Colon (tissue), 2 donors: ENCODE measurements at regions not wholly inside any gene's neighbourhood (a gene's known extent, or its start where the extent isn't known, plus 50 kb on each side); places are given as distances from the start of the nearest gene placed in this dataset.
"Not testable (repeated sequence)": the region's sequence is repeated elsewhere in the genome, so short reads cannot be mapped to it uniquely, and the experiment has no call there.

Experiments used
- FAIRE-seq: peaks from 2 replicates; lab custom pipeline; 2012; peaks lifted over from hg19 to GRCh38; lab: Jason Lieb, UNC
- donor health status: control.
- donor health status: control.

DNA sequence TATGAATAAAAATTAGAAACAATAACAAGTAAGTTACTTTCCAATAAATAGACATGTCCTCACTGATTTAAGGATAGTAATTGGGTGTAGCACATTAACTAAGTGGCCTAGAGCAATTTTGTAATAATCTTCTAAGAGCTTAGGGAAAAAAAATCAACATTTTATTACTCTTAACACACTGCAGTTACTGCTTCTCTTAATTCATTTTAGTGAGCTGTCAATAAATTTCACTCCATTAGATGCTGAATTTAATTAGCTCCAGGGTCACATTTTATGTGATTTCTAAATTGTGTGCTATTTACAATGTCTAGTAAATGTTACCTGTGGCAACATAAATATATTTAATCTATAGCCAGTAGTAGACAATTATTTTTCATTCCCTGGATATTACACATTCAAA is 612.0 kb downstream of the C4orf33 start:
- FAIRE-seq = no peak

DNA sequence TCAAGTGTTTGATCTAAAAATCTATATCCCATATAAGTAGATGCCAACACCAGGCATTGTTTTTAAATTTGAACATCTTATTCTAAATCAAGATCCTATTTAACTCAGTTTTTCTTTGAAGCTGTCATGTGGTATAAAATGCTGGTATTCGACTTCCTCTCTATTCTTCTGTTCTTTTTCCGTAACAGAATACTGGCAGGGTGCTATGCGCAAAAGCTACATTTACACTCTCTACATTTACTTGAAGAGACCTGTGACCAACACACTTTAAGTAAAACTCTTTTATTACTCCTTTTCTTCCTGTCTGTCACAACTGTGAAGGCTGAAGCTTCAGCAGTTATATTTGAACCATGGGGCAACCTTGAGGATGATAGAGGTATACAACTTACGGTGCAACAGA is 612.8 kb downstream of the C4orf33 start:
- FAIRE-seq = no peak

DNA sequence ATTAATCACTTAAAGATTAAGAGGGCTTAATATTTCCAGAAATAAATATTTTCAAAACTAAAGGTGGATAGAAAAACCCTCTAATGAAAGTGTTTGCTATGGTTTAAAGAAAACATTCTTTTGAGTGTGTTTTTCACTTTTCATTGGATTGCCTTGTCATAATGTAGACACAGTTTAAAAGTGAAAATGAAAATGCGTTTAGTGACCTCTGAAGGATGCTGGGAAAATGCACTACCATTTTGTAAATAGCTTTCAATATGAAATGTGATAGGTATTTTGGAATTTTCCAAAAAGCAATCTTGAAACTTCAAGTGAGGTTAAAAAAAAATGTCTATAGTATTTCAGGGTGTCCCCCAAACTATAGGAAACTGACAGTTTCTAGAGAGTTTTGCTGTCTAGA is 642.2 kb downstream of the C4orf33 start:
- no peak for FAIRE-seq

DNA sequence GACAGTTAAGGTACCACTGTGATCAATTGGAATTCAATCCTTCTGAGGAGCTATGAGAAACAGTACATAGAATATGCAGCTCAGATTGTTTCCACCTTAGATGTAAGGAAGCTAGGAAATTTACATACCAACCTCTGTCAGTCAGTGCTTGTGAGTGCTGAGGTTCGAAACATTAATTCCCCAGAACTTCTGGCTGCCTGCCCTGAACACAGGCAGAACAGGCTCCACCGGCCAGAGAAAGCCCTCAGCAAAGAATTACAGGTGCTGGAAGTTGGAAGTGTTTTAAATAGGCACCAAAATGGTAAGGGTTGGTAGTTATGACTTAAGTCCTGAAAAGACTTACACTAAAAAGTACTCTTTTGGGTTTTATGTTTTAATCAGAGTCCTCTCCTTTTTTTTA is 651.8 kb downstream of the C4orf33 start:
- no peak for FAIRE-seq

DNA sequence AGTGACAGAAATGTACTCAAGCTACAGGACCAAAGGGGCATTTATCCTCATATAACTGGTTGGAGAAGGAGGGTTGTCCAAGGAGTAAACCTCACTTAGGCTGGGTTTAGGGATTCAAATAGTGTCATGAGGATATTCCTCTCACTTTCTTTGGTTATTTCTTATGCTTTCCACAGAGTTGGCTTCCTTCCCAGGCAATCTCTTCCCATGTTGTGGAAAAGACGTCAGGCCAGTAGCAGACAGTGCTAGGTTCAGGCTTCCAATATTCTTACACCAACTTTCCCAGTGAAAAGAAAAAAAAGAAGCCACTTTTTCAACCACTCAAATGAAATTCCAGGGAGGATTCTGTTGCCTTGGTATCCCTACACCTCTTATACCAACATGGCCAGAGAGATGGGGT is 653.0 kb downstream of the C4orf33 start:
- no peak for FAIRE-seq

DNA sequence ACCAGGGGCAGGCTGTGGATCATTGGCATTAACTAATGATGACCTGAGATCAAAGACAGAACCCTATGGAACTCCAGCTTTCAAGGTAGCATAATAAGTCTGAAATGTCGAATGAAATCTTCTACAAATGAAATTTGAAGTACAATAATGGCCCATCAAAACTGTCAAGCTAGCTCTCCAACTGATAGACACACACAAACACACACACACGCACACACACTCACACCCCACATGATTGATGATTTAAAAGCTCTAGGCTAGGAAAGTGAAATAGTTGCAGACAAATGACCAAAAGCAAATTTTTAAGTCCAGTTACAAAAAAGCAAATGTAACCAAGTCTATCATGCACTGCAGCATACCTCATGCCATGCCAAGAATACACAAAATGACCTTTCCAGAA is 655.7 kb downstream of the C4orf33 start:
- no peak for FAIRE-seq

DNA sequence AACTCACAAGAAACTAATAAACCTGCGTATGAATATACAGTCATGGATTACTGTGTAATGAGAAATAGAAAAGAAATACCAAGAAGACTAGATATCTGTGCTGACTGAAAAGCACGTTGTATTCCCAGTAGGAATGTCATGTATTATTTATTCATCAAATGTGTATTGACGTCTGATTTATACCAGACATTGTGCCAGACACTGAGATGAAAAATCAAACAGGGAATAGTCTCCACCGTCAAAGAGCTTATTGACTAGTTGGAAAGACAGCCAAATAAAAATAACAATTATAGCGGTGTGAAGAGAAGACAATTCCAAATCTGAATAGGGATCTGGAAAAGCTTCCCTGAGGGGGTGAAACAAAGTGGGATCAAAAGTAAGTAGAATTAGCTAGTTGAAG is 687.6 kb downstream of the C4orf33 start:
- no peak for FAIRE-seq

DNA sequence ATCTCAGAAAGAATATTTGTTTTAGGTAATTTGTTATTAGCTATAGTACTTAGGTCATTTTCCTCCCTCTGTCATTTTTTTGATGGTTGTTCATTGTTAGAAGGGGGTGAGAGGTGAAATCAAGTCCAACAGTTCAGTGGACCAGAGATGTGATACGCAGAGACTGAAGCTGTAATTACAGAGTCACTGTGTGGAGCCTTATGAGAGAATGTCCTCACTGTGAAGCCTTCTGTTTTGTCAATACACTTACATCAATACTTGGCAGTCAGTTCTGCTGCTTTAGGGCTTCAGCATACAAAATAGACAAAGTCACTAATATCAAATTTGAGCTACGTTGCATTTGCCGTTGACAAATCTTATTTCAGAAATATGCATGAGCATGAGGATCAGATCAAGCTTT is 692.5 kb downstream of the C4orf33 start:
- FAIRE-seq = no peak

DNA sequence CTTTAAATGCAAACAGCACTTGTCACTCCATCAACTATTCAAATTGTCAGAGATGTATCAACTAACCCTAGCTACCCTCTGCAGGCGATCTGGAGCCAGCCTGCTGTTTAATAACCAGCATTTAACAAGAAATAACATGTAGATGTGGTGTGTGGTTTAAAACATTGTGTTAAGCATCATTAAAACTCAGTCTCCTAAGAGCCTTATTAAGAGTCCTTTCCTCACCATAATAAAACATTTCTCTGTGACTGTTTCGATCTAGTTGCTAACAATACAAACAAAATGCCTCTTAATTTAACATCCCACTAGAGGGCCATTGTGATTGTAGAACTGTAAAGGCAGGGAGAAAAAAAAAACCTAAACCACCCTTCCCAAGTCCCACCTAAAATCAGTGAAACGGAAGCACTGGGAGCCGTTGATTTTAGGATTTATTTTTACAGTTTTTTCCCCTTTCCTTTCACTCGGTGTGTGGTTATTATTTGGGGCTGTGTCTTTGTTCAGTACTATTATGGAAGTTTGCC is 708.6 kb downstream of the C4orf33 start:
- no peak for FAIRE-seq

DNA sequence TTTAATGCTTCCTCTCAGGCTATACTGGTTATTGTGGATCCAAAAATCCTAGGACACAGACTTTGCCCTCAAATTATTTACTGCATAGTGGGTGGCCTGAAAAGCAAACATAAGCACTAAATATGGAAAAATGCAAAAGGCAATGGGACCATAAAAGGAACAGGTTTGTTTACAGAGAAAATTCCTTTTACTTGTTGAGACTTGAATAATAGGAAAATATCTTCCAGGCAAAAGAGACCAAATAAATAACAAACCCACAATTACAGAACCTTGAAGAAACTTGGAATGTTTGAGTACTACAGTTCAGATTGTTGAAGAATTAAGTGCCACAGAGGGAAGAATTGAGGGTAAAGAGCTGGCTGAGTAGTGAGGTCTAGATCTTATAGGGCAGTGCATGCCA is 711.0 kb downstream of the C4orf33 start:
- no peak for FAIRE-seq

DNA sequence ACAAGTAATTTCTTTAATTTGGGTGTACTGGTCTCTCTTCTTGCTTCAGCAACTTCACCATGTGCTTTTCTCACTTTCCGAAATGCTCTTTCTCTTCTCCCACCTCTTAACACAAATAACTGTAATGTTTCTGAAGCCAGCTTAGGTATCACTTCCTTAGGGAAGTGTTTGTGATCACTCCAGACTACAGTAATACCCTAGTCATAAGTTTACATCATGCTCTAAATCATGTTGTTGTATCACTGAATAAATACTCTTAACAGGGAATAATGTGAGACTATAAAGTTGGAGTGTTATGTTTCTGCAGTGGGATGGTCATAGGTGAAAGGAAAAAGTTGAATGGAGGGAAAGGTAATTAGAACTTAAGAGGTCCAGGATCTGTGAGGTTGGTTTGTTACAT is 712.3 kb downstream of the C4orf33 start:
- no peak for FAIRE-seq

DNA sequence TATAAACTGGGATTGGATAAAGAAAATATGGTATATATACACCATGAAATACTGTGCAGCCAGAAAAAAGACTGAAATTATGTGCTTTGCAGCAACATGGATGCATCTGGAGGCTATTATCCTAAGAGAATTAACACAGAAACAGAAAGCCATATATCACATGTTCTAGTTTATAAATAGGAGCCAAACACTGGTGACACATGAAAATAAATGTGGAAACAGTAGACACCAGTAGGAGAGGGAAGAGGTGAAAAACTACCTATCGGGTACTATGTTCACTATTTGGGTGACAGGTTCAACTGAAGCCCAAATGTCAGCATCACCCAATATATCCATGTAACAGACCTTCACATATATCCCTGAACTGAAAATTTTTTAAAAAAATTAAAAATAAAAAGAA is 725.1 kb downstream of the C4orf33 start:
- no peak for FAIRE-seq

DNA sequence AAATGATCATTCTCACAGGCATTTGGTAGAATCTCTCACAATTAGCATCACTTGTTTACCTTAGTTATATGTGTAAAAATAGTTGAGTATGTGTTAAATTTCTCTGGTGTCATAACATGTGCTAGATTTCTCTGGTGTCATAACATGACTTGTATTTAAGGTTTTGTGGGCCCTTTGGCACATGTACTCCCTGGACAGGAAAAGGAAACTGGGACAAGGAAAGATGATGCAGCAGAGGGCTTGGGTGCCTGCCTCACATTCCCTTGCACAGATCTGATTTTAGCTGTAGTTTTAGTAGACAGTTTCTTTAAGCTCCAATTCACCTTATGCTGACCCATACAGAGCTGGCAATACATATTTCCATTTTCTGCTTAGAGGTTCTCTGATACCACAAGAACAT is 726.0 kb downstream of the C4orf33 start:
- no peak for FAIRE-seq

DNA sequence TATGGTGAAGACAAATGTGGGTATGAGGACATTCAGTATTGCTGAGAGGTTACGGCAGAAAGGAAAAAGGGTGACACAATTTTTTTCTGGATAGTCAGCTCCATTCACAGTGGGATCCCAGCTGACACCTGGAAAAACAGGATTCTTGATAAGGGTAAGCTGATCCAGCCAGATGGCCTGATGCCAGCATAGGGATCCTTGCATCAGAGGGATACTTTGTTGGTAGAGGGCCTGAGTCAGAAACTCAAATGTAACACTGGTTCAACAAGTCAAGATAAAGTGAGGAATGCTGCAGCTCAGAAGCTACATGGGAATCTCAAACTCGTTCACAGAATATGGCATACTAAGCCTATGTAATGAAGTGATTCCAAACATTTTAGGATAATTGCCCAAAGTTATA is 726.7 kb downstream of the C4orf33 start:
- FAIRE-seq = no peak

DNA sequence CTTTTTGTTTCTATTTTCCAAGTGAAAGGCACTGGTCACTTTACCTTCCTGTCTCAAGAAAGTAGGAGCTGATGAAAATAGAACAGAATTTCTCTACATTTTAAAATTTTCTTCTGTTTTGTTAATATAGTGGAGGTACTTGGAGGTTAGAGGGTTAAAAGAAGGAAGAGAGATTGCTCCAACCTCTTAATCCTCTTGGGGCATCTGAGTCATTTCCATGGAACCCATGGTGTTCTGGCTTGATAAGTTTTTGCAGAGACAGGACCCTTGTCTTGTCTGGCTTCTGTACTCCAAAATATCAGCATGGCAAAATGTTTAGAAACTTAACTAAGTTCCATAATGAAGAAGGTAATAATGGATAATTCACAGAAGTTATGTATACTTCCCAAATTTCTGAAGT is 727.2 kb downstream of the C4orf33 start:
- no peak for FAIRE-seq

DNA sequence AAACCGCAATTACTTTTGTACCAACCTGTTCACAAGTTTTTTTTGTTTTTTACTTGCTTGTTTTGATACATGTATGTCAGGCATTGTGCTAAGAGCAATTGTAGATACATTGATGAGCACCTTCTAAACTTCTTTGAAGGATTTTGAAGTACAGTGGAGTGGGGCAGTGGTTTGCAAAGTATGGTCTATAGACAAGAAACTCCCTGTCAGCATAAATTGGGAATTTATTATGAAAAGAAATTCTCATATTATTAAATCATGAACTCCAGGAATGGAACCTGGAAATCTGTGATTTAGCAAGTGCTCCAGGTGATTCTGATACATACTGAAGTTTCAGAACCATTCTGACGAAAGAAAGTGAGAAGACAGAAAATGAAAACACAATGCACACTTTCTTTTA is 733.4 kb downstream of the C4orf33 start:
- no peak for FAIRE-seq

DNA sequence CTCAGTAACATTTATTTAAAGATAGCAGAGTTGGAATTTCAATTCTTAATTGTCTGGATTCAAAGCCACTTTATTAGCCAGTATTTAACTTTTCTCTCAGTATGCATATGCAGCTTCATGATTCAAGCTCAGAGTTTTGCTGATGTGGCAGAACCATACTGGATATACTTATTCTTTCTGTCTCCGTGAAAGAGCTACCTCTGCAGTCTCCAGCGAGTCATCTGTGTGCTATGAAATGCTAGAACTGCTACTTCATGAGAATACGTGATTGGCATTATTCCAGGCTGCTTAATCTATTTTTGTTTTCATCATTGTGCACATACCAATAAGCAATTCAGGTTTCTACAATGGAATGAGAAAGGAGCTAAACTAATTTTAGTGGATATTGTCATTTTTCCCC is 743.7 kb downstream of the C4orf33 start:
- no peak for FAIRE-seq

DNA sequence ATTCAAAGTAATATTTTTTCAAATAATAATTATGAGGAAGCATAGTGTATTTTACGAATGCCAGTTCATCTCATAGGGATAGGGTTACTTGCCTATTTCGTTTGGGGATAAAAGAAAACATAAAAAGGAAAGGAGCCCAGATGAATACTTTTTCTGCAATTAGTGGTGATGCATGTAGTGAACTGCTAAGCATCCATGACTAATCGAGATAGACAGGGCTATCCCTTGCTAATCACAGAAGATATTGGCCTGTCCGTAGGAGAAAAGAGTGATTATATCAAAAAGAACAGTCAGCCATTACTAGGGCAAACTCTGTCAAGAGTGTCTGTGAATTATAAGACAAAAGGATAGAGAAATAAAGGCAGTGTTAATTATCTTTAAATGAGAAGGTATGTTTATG is 746.1 kb downstream of the C4orf33 start:
- no peak for FAIRE-seq

DNA sequence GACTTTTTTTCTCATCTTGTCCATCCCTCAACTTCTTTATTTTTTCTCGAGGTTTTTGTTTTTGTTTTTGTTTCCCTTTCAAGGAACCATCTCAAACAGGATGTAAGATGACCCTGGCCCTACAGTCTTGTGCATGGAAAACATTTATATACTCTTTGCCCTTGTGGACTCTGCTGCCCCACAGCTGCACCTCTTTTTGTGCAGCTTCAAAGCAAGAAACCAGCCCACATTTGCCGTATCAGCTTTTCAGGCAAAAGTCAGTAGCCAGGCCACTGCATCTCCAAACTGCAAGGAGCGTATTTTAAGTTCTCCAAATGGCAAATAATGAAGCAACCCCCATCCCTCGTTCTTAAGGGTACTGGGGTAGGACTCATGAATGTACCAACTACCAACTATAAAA is 756.5 kb downstream of the C4orf33 start:
- FAIRE-seq = no peak

DNA sequence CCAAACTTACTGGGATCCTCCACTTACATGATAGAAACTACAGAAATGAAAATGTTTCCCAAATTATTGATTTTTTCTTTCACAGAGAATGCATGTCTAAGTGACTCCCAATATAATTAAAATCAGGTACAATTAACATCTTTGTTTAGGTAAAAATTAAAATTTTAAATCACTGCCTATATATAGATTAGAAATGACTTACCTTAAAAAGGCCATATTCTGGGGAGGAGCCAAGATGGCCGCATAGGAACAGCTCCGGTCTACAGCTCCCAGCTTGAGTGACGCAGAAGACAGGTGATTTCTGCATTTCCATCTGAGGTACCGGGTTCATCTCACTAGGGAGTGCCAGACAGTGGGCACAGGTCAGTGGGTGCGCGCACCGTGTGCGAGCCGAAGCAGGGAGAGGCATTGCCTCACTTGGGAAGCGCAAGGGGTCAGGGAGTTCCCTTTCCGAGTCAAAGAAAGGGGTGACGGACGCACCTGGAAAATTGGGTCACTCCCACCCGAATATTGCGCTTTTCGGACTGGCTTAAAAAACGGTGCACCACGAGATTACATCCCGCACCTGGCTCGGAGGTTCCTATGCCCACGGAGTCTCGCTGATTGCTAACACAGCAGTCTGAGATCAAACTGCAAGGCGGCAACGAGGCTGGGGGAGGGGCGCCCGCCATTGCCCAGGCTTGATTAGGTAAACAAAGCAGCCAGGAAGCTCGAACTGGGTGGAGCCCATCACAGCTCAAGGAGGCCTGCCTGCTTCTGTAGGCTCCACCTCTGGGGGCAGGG is 757.9 kb downstream of the C4orf33 start:
- not testable (repeated sequence) for FAIRE-seq

DNA sequence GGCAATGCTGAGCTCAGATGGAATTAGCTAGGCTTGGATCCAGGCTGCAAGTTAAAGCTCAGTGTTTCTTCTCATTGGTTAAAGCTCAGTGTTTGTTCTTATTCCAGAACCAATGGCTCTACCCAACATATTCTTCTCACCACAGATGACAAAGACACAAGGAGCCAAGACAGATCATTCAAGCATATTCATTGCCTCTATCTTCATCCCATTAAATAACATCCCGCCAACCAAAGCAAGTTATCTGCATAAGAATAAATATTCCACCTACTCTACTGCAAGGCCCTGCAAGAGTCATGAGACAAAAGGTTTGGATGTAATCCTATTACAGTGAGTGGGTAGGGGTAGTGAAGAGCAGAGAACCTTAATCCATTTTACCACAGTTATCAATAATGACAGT is 766.5 kb downstream of the C4orf33 start:
- FAIRE-seq = no peak

DNA sequence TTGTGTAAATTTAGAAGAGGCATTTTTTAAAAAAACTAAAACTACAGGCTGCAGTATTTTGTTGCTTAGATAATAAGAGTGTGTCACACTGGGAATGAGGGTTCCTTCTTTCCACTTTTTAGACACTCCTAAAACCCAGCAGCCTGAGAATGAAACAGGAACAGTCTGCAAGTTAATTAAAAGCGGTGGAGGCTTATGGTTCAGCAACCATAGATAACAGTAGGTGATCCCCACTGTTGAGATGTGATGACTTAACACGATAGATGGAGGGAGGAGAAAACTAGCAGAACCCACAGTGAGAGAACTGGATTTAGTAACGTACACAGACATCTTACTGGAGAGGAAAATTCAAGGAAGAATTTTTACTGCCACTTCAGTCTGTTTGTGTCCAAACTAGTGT is 767.3 kb downstream of the C4orf33 start:
- no peak for FAIRE-seq

DNA sequence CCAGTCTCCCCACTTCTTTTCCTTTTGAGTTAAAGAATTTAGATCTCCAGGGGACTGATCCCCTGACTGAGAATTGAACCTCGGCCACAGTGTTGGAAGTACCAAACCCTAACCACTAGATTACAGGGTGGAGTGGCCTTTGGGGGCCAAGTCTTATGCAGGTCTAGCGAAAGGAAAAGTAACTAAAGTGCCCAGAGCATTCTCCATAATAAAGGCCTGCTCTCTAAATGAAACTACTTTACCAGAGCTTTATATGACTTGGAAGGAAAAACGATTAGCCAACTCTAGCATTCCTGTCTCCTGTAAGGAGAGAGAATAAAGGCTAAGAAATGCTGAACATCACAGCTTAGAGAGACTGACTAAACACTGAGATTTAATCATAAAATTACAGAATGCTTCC is 788.0 kb downstream of the C4orf33 start:
- FAIRE-seq = no peak

DNA sequence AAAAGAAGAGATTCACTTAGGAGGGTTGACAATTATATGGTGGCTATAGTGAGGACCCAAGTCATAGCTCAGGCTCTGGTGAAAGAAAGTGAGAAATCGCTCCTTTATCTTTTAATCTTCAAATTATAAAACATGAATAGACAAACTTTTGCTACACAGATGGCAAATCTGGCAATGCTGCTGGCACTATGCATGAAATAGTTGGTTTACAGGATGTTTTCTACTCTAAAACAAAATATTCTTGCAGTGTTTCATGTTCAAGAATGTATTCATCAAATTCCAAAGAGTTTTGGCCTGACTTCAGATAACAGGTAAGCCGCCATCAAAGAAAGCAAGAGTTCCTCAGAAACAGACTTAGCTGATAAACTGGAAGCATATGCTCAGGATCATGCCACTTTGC is 801.2 kb downstream of the C4orf33 start:
- FAIRE-seq = no peak

DNA sequence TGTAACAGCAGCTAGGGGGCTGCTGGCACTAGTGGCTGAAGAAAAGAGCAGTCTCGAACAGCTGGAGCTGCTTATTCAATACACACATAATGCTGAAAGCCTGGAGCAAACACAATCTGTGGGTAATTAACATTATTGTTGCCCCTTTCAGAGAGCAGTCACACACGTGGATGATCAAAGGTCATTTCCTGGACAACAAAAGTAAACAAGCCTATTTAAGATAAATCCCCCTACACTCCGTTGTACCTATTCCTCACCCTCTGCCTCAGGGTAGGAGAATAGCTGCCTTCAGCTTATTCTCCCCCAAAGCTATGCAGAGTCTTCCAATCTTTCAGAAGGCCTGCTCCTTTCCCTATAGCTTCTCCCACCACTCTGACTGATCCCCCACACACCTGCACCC is 803.9 kb downstream of the C4orf33 start:
- FAIRE-seq = no peak
